Nephron (organoid): ENCODE measurements at regions not wholly inside any gene's neighbourhood (a gene's known extent, or its start where the extent isn't known, plus 50 kb on each side); places are given as distances from the start of the nearest gene placed in this dataset.
"Not testable (repeated sequence)": the region's sequence is repeated elsewhere in the genome, so short reads cannot be mapped to it uniquely, and the experiment has no call there.

Experiments
- H3K27ac Mint-ChIP-seq, 3 experiments: 2 replicates each; pipeline ENCODE4 v1.8.0; 2020; ENCODE audit warnings: mixed read lengths in 3 of 3, mild to moderate bottlenecking in 2 of 3, moderate library complexity in 1 of 3
- H3K27me3 Mint-ChIP-seq: 2 replicates; pipeline ENCODE4 v1.8.0; 2021; ENCODE audit warnings: low read depth, mild to moderate bottlenecking, moderate library complexity, mixed read lengths
- H3K36me3 Mint-ChIP-seq: 2 replicates; pipeline ENCODE4 v1.8.0; 2020; ENCODE audit warnings: low read depth, mixed read lengths
- H3K4me1 Mint-ChIP-seq: 2 replicates; pipeline ENCODE4 v1.8.0; 2020; ENCODE audit warnings: mixed read lengths
- H3K4me3 Mint-ChIP-seq, 3 experiments: 2 replicates each; pipeline ENCODE4 v1.8.0; 2020; ENCODE audit warnings: mild to moderate bottlenecking in 3 of 3, mixed read lengths in 3 of 3, moderate library complexity in 2 of 3
- H3K9me3 Mint-ChIP-seq: 2 replicates; pipeline ENCODE4 v1.8.0; 2020; ENCODE audit warnings: mixed read lengths
- TF ChIP-seq, protein P1 (sequence below), 3 experiments: fragments of 200-600 bp; sonication (generic); IDR thresholded peaks; one replicate each; pipeline ENCODE4 v1.5.0; 2021; ENCODE audit warnings: antibody characterized with exemption in 3 of 3; ENCODE audit not compliant: unreplicated experiment in 3 of 3

DNA sequence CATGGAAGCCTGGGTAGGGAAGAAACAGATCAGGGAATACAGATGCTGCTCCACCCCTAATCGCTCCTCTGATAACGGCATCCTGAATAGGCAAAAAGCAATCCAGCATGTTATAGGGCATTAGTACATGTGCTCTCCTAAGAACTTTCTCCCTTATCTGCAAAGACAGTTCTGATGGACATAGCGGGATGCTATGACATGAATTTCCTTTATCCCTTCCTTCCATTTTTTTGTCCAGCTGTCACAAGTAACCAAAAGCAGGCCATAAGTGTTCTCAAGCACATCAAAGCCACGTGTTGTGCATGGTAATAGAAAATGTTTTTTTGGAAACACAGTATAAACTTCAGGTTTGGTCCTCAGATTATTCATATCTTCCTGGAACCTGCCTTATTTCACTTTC lies 141.4 kb upstream of the MON1B start:
- TF ChIP-seq, protein P1, sequence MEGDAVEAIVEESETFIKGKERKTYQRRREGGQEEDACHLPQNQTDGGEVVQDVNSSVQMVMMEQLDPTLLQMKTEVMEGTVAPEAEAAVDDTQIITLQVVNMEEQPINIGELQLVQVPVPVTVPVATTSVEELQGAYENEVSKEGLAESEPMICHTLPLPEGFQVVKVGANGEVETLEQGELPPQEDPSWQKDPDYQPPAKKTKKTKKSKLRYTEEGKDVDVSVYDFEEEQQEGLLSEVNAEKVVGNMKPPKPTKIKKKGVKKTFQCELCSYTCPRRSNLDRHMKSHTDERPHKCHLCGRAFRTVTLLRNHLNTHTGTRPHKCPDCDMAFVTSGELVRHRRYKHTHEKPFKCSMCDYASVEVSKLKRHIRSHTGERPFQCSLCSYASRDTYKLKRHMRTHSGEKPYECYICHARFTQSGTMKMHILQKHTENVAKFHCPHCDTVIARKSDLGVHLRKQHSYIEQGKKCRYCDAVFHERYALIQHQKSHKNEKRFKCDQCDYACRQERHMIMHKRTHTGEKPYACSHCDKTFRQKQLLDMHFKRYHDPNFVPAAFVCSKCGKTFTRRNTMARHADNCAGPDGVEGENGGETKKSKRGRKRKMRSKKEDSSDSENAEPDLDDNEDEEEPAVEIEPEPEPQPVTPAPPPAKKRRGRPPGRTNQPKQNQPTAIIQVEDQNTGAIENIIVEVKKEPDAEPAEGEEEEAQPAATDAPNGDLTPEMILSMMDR (IDR thresholded peaks at IDR 0.05; ENCODE audit: unreplicated experiment in 3 of 3): no peak
- Mint-ChIP-seq H3K36me3 (no peaks in the 10 kb centered on the region), H3K4me3 (no peak overlapping the region)

DNA sequence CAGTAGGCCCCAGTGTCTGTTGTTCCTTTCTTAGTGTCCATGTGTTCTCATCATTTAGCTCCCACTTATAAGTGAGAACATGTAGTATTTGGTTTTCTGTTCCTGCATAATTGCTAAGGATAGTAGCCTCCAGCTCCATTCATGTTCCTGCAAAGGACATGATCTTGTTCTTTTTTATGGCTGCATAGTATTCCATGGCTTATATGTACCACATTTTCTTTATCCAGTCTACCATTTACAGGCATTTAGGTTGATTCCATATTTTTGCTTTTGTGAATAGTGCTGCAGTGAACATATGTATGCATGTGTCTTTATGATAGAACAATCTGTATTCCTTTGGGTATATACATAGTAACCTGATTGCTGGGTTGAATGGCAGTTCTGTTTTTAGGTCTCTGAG lies 134.4 kb upstream of the MON1B start:
- not testable (repeated sequence) for H3K27ac Mint-ChIP-seq, H3K4me1 Mint-ChIP-seq, H3K36me3 Mint-ChIP-seq

More for the DNA sequence above, 141.4 kb upstream of the MON1B start:
- no peak overlapping the region for H3K27ac Mint-ChIP-seq
- H3K27me3 Mint-ChIP-seq: peaks cover 12% of the 10 kb centered on the region
- H3K9me3 Mint-ChIP-seq: no peaks in the 10 kb centered on the region
- H3K4me1 Mint-ChIP-seq: no peaks in the 10 kb centered on the region

DNA sequence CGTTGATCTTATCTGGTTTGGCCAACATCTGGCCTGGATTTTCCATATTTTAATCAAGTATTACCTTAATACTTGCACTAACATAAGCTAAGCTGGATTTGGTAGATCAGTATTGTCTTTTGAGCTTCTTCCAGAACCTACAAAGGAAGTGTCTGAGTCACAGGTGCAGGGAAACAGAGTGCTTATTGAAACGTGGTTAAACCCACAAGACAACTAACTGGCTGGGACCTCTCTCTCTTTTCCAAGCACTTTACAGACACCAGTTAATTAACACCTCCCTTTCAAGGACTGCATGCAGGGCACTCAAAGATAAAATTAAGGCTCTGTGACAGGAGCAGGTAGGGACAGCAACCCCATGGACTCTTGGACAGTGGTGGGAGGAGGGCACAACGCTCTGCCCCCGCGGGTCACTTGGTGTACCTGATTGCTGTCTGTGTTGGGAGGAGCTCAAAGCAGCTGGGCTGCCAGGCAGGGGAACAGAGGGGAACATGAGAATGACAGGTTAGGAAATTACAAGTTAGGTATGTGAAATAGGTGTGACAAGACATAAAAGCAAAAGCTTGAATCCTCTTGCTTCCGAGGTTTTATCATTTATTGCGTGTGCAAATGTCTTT lies 133.7 kb upstream of the MON1B start:
- no peaks in the 10 kb centered on the region for H3K36me3 Mint-ChIP-seq
- TF ChIP-seq, protein P1 (IDR thresholded peaks at IDR 0.05; ENCODE audit: unreplicated experiment in 3 of 3): no peak
- no peak overlapping the region for H3K27ac Mint-ChIP-seq
- no peak overlapping the region for H3K4me3 Mint-ChIP-seq
- peaks cover 6% of the 10 kb centered on the region for H3K4me1 Mint-ChIP-seq
- no peaks in the 10 kb centered on the region for H3K27me3 Mint-ChIP-seq
- peaks cover 5% of the 10 kb centered on the region for H3K9me3 Mint-ChIP-seq

More for the DNA sequence above, 134.4 kb upstream of the MON1B start:
- H3K9me3 Mint-ChIP-seq, H3K27me3 Mint-ChIP-seq, H3K4me3 Mint-ChIP-seq: not testable (repeated sequence)

DNA sequence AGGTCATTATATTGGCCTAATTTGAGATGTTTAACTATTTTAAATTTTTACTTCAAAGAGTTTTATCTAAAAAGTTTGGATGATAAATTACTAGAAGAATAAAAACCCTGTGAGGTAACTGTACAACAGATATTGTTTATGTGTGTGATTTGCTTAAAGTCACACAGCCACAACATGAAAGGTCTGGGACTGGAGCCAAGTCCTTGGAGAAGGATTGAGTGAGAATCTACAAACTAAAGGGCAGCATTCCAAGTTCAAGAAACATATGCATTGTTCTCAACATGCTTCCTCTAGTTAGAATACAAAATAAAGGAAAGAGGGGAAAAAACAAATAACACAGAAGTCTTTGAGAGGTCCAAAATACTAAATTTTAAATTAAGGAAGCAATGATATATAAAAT lies 131.5 kb upstream of the MON1B start:
- peaks cover 23% of the 10 kb centered on the region for H3K4me1 Mint-ChIP-seq
- H3K27ac Mint-ChIP-seq: peak overlapping the region; percentile 12 to 74 (median 55)
- peaks cover 4% of the 10 kb centered on the region for H3K27me3 Mint-ChIP-seq
- H3K36me3 Mint-ChIP-seq: no peaks in the 10 kb centered on the region
- no peak overlapping the region for H3K4me3 Mint-ChIP-seq
- peaks cover 5% of the 10 kb centered on the region for H3K9me3 Mint-ChIP-seq
- TF ChIP-seq, protein P1 (IDR thresholded peaks at IDR 0.05; ENCODE audit: unreplicated experiment in 3 of 3): no peak

DNA sequence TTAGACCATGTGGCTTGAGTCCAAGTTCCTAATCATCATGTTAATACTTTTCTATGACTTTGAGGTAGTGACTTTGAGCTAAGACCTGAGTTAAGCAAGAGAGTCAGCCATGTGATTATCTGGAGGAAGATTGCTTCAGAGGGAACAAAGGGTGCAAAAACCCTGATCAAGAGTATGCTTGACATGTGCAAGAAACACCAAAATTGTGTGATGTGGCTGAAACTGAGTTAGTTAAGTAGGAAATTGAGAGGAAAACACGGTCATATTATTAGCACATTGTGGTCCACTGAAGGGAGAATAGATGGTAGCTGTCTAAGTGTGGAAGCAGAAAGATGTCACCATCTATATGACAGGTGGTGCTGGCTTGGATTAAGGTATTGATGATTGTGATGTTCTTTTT lies 130.4 kb upstream of the MON1B start:
- Mint-ChIP-seq H3K4me3 (no peak overlapping the region), H3K4me1 (peaks cover 23% of the 10 kb centered on the region), H3K27me3 (peaks cover 4% of the 10 kb centered on the region), H3K27ac (no peak overlapping the region), H3K9me3 (peaks cover 5% of the 10 kb centered on the region), H3K36me3 (no peaks in the 10 kb centered on the region)
- TF ChIP-seq, protein P1 (IDR thresholded peaks at IDR 0.05; ENCODE audit: unreplicated experiment in 3 of 3): no peak

DNA sequence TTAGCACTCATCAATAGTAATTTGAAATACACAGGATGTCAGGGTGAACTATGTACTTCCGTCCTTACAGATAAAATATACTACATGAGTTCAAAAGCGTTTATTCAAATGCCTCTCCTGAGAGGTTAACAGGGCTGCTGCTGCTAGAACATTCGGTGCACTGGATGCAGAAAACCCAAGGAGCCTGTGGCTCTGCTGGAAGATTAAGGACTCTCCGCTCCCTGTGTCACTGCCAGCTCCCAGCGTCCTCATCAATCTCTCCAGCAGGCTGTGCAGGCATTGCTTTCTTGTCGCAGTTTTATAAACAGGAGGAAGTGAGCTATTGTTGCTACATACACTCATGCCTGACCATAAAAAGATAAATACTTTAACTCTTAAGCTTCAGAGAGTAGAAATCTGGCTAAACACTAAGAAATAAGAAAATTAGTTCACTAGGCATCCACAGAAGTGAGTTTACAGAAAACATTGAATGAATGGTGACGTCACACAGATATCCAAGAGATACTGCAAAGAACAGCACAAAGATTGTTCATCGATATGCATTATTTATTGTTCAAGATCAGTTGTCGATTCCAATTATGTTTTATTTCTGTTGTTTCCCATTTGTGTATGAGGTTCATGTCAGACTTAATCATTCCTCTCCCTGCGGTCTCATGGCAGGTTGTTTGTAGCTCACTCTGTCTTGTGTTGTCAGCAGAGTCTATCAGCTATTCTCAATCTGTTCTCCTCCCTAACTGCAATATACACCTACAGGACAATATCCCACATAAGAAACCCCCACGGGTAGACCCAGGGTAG lies 127.9 kb upstream of the MON1B start:
- Mint-ChIP-seq H3K27me3 (peaks cover 4% of the 10 kb centered on the region), H3K4me3 (peak overlapping the region in 2 of 3 experiments; percentile 11 to 20), H3K4me1 (peaks cover 23% of the 10 kb centered on the region), H3K9me3 (no peaks in the 10 kb centered on the region), H3K27ac (peak overlapping the region; percentile 58 to 81 (median 66)), H3K36me3 (no peaks in the 10 kb centered on the region)
- TF ChIP-seq, protein P1 (IDR thresholded peaks at IDR 0.05; ENCODE audit: unreplicated experiment in 3 of 3): no peak
